Adrenal gland (tissue), 5 donors: ENCODE measurements at regions not wholly inside any gene's neighbourhood (a gene's known extent, or its start where the extent isn't known, plus 50 kb on each side); places are given as distances from the start of the nearest gene placed in this dataset.

ENCODE experiments used
- CTCF ChIP-seq, 6 experiments: fragments of 450-650 bp in 4 of 6; fragments of 200-600 bp in 2 of 6; sonication (generic) in 1 of 6; IDR thresholded peaks; 1 replicate in 5 of 6; 2 replicates in 1 of 6; pipeline versions ENCODE4 v1.5.1 to v1.8.0; 2016 to 2021; ENCODE audit warnings: antibody characterized with exemption in 6 of 6, mild to moderate bottlenecking in 2 of 6, moderate library complexity in 1 of 6
- POLR2A ChIP-seq, 2 donors: fragments of 450-650 bp; IDR thresholded peaks; one replicate each; pipeline ENCODE4 v1.6.1; 2017; ENCODE audit warnings: antibody characterized with exemption in 2 of 2, mild to moderate bottlenecking in 2 of 2, moderate library complexity in 1 of 2
- donor health status: DM: no; HTN: no; CAD: no.

- no peak for TF ChIP-seq CTCF (IDR thresholded peaks at IDR 0.05)
- no peak for TF ChIP-seq POLR2A (IDR thresholded peaks at IDR 0.05)
Measured at GRCh38 chr16:86990451-86990850, 326.7 kb downstream of the C16orf95 start.
